ENCODE measurements at regions not wholly inside any gene's neighbourhood (a gene's known extent, or its start where the extent isn't known, plus 50 kb on each side); places are given as distances from the start of the nearest gene placed in this dataset.

- no peaks in the 10 kb centered on the region for H3K36me3 Mint-ChIP-seq (ENCODE audit: low read depth)
- no peak overlapping the region for H3K4me3 Mint-ChIP-seq
- H3K27ac Mint-ChIP-seq: no peak overlapping the region
- peaks cover 5% of the 10 kb centered on the region for H3K27me3 Mint-ChIP-seq (ENCODE audit: low read depth)
- H3K9me3 Mint-ChIP-seq: peaks cover 19% of the 10 kb centered on the region
- peaks cover 3% of the 10 kb centered on the region for H3K4me1 Mint-ChIP-seq (ENCODE audit: low read depth)
Observed at GRCh38 chr13:73492811-73493210, 434.0 kb downstream of the KLF5 start.

- H3K4me1 Mint-ChIP-seq (ENCODE audit: low read depth): no peaks in the 10 kb centered on the region
- H3K36me3 Mint-ChIP-seq (ENCODE audit: low read depth): no peaks in the 10 kb centered on the region
- H3K9me3 Mint-ChIP-seq: peaks cover 5% of the 10 kb centered on the region
- H3K27me3 Mint-ChIP-seq (ENCODE audit: low read depth): no peaks in the 10 kb centered on the region
- H3K4me3 Mint-ChIP-seq: no peak overlapping the region
- no peak overlapping the region for H3K27ac Mint-ChIP-seq
Observed at GRCh38 chr13:73482556-73482955, 423.8 kb downstream of the KLF5 start.

- H3K4me3 Mint-ChIP-seq: no peak overlapping the region
- no peaks in the 10 kb centered on the region for H3K36me3 Mint-ChIP-seq (ENCODE audit: low read depth)
- H3K9me3 Mint-ChIP-seq: peaks cover 4% of the 10 kb centered on the region
- no peaks in the 10 kb centered on the region for H3K4me1 Mint-ChIP-seq (ENCODE audit: low read depth)
- no peak overlapping the region for H3K27ac Mint-ChIP-seq
- no peaks in the 10 kb centered on the region for H3K27me3 Mint-ChIP-seq (ENCODE audit: low read depth)
Observed at GRCh38 chr13:73481886-73482445, 423.2 kb downstream of the KLF5 start.

- H3K4me1 Mint-ChIP-seq (ENCODE audit: low read depth): no peaks in the 10 kb centered on the region
- H3K27ac Mint-ChIP-seq: no peak overlapping the region
- no peaks in the 10 kb centered on the region for H3K36me3 Mint-ChIP-seq (ENCODE audit: low read depth)
- H3K27me3 Mint-ChIP-seq (ENCODE audit: low read depth): no peaks in the 10 kb centered on the region
- no peak overlapping the region for H3K4me3 Mint-ChIP-seq
- H3K9me3 Mint-ChIP-seq: no peaks in the 10 kb centered on the region
Observed at GRCh38 chr13:73480779-73481559, 422.2 kb downstream of the KLF5 start.

GRCh38 chr13:73479856-73480255 lies 421.1 kb downstream of the KLF5 start:
- Mint-ChIP-seq H3K4me3 (no peak overlapping the region), H3K27ac (no peak overlapping the region), H3K36me3 (ENCODE audit: low read depth) (no peaks in the 10 kb centered on the region), H3K27me3 (ENCODE audit: low read depth) (no peaks in the 10 kb centered on the region), H3K9me3 (no peaks in the 10 kb centered on the region), H3K4me1 (ENCODE audit: low read depth) (no peaks in the 10 kb centered on the region)

GRCh38 chr13:73479351-73479750 lies 420.5 kb downstream of the KLF5 start:
- H3K36me3 Mint-ChIP-seq (ENCODE audit: low read depth): no peaks in the 10 kb centered on the region
- H3K4me3 Mint-ChIP-seq: no peak overlapping the region

GRCh38 chr13:73477441-73477840 lies 418.6 kb downstream of the KLF5 start:
- H3K9me3 Mint-ChIP-seq: no peaks in the 10 kb centered on the region
- H3K36me3 Mint-ChIP-seq (ENCODE audit: low read depth): no peaks in the 10 kb centered on the region
- no peak overlapping the region for H3K27ac Mint-ChIP-seq
- no peaks in the 10 kb centered on the region for H3K4me1 Mint-ChIP-seq (ENCODE audit: low read depth)
- H3K4me3 Mint-ChIP-seq: no peak overlapping the region
- no peaks in the 10 kb centered on the region for H3K27me3 Mint-ChIP-seq (ENCODE audit: low read depth)

More at GRCh38 chr13:73479351-73479750, 420.5 kb downstream of the KLF5 start:
- Mint-ChIP-seq H3K27ac (no peak overlapping the region), H3K4me1 (ENCODE audit: low read depth) (no peaks in the 10 kb centered on the region), H3K9me3 (no peaks in the 10 kb centered on the region), H3K27me3 (ENCODE audit: low read depth) (no peaks in the 10 kb centered on the region)

GRCh38 chr13:73473016-73473415 lies 414.2 kb downstream of the KLF5 start:
- H3K4me1 Mint-ChIP-seq (ENCODE audit: low read depth): peaks cover 3% of the 10 kb centered on the region
- H3K4me3 Mint-ChIP-seq: no peak overlapping the region
- no peaks in the 10 kb centered on the region for H3K27me3 Mint-ChIP-seq (ENCODE audit: low read depth)
- H3K9me3 Mint-ChIP-seq: peaks cover 6% of the 10 kb centered on the region
- H3K36me3 Mint-ChIP-seq (ENCODE audit: low read depth): no peaks in the 10 kb centered on the region
- no peak overlapping the region for H3K27ac Mint-ChIP-seq

GRCh38 chr13:73467125-73467524 lies 408.3 kb downstream of the KLF5 start:
- H3K36me3 Mint-ChIP-seq (ENCODE audit: low read depth): no peaks in the 10 kb centered on the region
- peaks cover 6% of the 10 kb centered on the region for H3K9me3 Mint-ChIP-seq
- H3K4me1 Mint-ChIP-seq (ENCODE audit: low read depth): peaks cover 3% of the 10 kb centered on the region
- no peak overlapping the region for H3K27ac Mint-ChIP-seq
- H3K4me3 Mint-ChIP-seq: no peak overlapping the region
- no peaks in the 10 kb centered on the region for H3K27me3 Mint-ChIP-seq (ENCODE audit: low read depth)

- Mint-ChIP-seq H3K27ac (no peak overlapping the region), H3K4me1 (ENCODE audit: low read depth) (peaks cover 3% of the 10 kb centered on the region), H3K4me3 (no peak overlapping the region), H3K36me3 (ENCODE audit: low read depth) (no peaks in the 10 kb centered on the region), H3K9me3 (peaks cover 5% of the 10 kb centered on the region), H3K27me3 (ENCODE audit: low read depth) (no peaks in the 10 kb centered on the region)
Observed at GRCh38 chr13:73466561-73466960, 407.8 kb downstream of the KLF5 start.

GRCh38 chr13:73465617-73465971 lies 406.8 kb downstream of the KLF5 start:
- Mint-ChIP-seq H3K4me1 (ENCODE audit: low read depth) (no peaks in the 10 kb centered on the region), H3K27ac (no peak overlapping the region), H3K27me3 (ENCODE audit: low read depth) (no peaks in the 10 kb centered on the region), H3K4me3 (no peak overlapping the region), H3K36me3 (ENCODE audit: low read depth) (no peaks in the 10 kb centered on the region), H3K9me3 (no peaks in the 10 kb centered on the region)

- Mint-ChIP-seq H3K27me3 (ENCODE audit: low read depth) (no peaks in the 10 kb centered on the region), H3K27ac (no peak overlapping the region), H3K4me1 (ENCODE audit: low read depth) (no peaks in the 10 kb centered on the region), H3K4me3 (no peak overlapping the region), H3K36me3 (ENCODE audit: low read depth) (no peaks in the 10 kb centered on the region), H3K9me3 (peaks cover 4% of the 10 kb centered on the region)
Observed at GRCh38 chr13:73464758-73465616, 406.2 kb downstream of the KLF5 start.

- H3K9me3 Mint-ChIP-seq: peaks cover 14% of the 10 kb centered on the region
- H3K27me3 Mint-ChIP-seq (ENCODE audit: low read depth): no peaks in the 10 kb centered on the region
- H3K4me3 Mint-ChIP-seq: no peak overlapping the region
- no peaks in the 10 kb centered on the region for H3K36me3 Mint-ChIP-seq (ENCODE audit: low read depth)
- H3K27ac Mint-ChIP-seq: no peak overlapping the region
- no peaks in the 10 kb centered on the region for H3K4me1 Mint-ChIP-seq (ENCODE audit: low read depth)
Observed at GRCh38 chr13:73462241-73462640, 403.4 kb downstream of the KLF5 start.

GRCh38 chr13:73451221-73452029 lies 392.6 kb downstream of the KLF5 start:
- H3K4me1 Mint-ChIP-seq (ENCODE audit: low read depth): no peaks in the 10 kb centered on the region
- H3K27me3 Mint-ChIP-seq (ENCODE audit: low read depth): no peaks in the 10 kb centered on the region
- H3K27ac Mint-ChIP-seq: no peak overlapping the region
- no peaks in the 10 kb centered on the region for H3K36me3 Mint-ChIP-seq (ENCODE audit: low read depth)
- no peak overlapping the region for H3K4me3 Mint-ChIP-seq
- peaks cover 15% of the 10 kb centered on the region for H3K9me3 Mint-ChIP-seq

Measured in T-helper 1 cell treated with Interleukin-12 subunit alpha and Interleukin-12 subunit beta and Interleukin-4 antibody, amounts not matched to agents 30 μg/mL and 1 μg/mL, for 36 hours (primary cell).